Chondrocyte (in vitro differentiated cells): ENCODE measurements at regions not wholly inside any gene's neighbourhood (a gene's known extent, or its start where the extent isn't known, plus 50 kb on each side); places are given as distances from the start of the nearest gene placed in this dataset.

Experiments used
- DNase-seq: peaks from one replicate; pipeline ENCODE4 v3.0.0; 2021; ENCODE audit warnings: mixed read lengths, low spot score
- H3K27ac Mint-ChIP-seq: one replicate; pipeline ENCODE4 v1.8.0; 2021; ENCODE audit warnings: mild to moderate bottlenecking, moderate library complexity, mixed read lengths; ENCODE audit not compliant: unreplicated experiment
- H3K27me3 Mint-ChIP-seq: 2 replicates; pipeline ENCODE4 v1.8.0; 2021; ENCODE audit warnings: low read depth, mixed read lengths
- H3K36me3 Mint-ChIP-seq: 2 replicates; pipeline ENCODE4 v1.8.0; 2021; ENCODE audit warnings: low read depth, mixed read lengths
- H3K4me1 Mint-ChIP-seq: 2 replicates; pipeline ENCODE4 v1.8.0; 2021; ENCODE audit warnings: low read depth, mild to moderate bottlenecking, mixed read lengths
- H3K4me3 Mint-ChIP-seq: one replicate; pipeline ENCODE4 v1.8.0; 2021; ENCODE audit warnings: mild to moderate bottlenecking, moderate library complexity, mixed read lengths; ENCODE audit not compliant: unreplicated experiment
- H3K9me3 Mint-ChIP-seq: 2 replicates; pipeline ENCODE4 v1.8.0; 2021; ENCODE audit warnings: low read depth, mixed read lengths
- CTCF ChIP-seq: fragments of 200-600 bp; sonication (generic); IDR thresholded peaks from 2 replicates; pipeline ENCODE4 v1.5.0; 2021; ENCODE audit warnings: antibody characterized with exemption, mild to moderate bottlenecking, moderate library complexity

- Mint-ChIP-seq H3K4me3 (no peak overlapping the region), H3K27ac (no peak overlapping the region), H3K36me3 (no peaks in the 10 kb centered on the region), H3K9me3 (no peaks in the 10 kb centered on the region), H3K4me1 (peaks cover 8% of the 10 kb centered on the region), H3K27me3 (no peaks in the 10 kb centered on the region)
- no peak for DNase-seq
- TF ChIP-seq CTCF: no peak
Observed at GRCh38 chr1:118504867-118505266, 319.8 kb upstream of the SPAG17 start.

- H3K9me3 Mint-ChIP-seq: no peaks in the 10 kb centered on the region
- no peak overlapping the region for H3K4me3 Mint-ChIP-seq
- H3K27ac Mint-ChIP-seq: no peak overlapping the region
- no peaks in the 10 kb centered on the region for H3K36me3 Mint-ChIP-seq
- TF ChIP-seq CTCF: no peak
- no peak for DNase-seq
- H3K27me3 Mint-ChIP-seq: no peaks in the 10 kb centered on the region
- H3K4me1 Mint-ChIP-seq: peaks cover 8% of the 10 kb centered on the region
Observed at GRCh38 chr1:118504221-118504644, 319.2 kb upstream of the SPAG17 start.

- no peaks in the 10 kb centered on the region for H3K9me3 Mint-ChIP-seq
- DNase-seq: no peak
- TF ChIP-seq CTCF: no peak
- H3K36me3 Mint-ChIP-seq: no peaks in the 10 kb centered on the region
- H3K4me3 Mint-ChIP-seq: no peak overlapping the region
- H3K27me3 Mint-ChIP-seq: no peaks in the 10 kb centered on the region
- H3K4me1 Mint-ChIP-seq: peaks cover 8% of the 10 kb centered on the region
- no peak overlapping the region for H3K27ac Mint-ChIP-seq
Observed at GRCh38 chr1:118503752-118504151, 318.7 kb upstream of the SPAG17 start.

DNA sequence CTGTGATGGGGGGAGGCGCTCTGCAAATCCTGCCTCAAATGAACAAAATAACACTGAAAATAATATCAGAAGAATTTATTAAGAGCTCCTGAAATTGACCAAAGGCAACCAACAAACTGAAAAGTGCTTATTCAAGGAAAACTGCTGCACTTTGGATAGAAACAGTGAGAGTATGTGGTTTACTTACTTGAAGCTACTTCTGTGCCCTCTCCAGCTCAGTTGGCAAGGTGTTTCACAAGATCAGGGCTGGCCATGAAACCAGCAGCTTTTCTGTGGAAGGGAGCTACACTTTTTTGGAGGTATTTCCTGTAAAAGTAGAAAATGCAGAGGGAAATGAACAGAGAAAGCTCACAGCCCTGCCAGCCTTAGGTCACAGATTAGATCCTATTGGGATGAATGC is 310.0 kb upstream of the SPAG17 start:
- H3K36me3 Mint-ChIP-seq: no peaks in the 10 kb centered on the region
- no peak for TF ChIP-seq CTCF
- no peak for DNase-seq
- H3K9me3 Mint-ChIP-seq: no peaks in the 10 kb centered on the region
- no peak overlapping the region for H3K27ac Mint-ChIP-seq
- no peak overlapping the region for H3K4me3 Mint-ChIP-seq
- H3K27me3 Mint-ChIP-seq: no peaks in the 10 kb centered on the region
- H3K4me1 Mint-ChIP-seq: no peaks in the 10 kb centered on the region

- no peak for DNase-seq
- Mint-ChIP-seq H3K27ac (no peak overlapping the region), H3K4me3 (no peak overlapping the region), H3K27me3 (no peaks in the 10 kb centered on the region), H3K9me3 (no peaks in the 10 kb centered on the region), H3K4me1 (no peaks in the 10 kb centered on the region), H3K36me3 (no peaks in the 10 kb centered on the region)
- no peak for TF ChIP-seq CTCF
Observed at GRCh38 chr1:118488787-118489186, 303.8 kb upstream of the SPAG17 start.
